ENCODE measurements at regions not wholly inside any gene's neighbourhood (a gene's known extent, or its start where the extent isn't known, plus 50 kb on each side); places are given as distances from the start of the nearest gene placed in this dataset.

GRCh38 chr15:96756656-96757055 is 426.2 kb downstream of the NR2F2 start:
- no peak for DNase-seq

- no peak for DNase-seq
These were observed 432.1 kb downstream of the NR2F2 start for GRCh38 chr15:96762566-96762965.

GRCh38 chr15:96764501-96764900 is 434.0 kb downstream of the NR2F2 start:
- no peak for DNase-seq

GRCh38 chr15:96764946-96765345 is 434.4 kb downstream of the NR2F2 start:
- no peak for DNase-seq

- DNase-seq = no peak
These were observed 435.9 kb downstream of the NR2F2 start for GRCh38 chr15:96766366-96766765.

- no peak for DNase-seq
These were observed 437.4 kb downstream of the NR2F2 start for GRCh38 chr15:96767703-96768434.

- DNase-seq = no peak
These were observed 437.9 kb downstream of the NR2F2 start for GRCh38 chr15:96768435-96768789.

GRCh38 chr15:96771035-96771434 is 440.5 kb downstream of the NR2F2 start:
- DNase-seq = no peak

- no peak for DNase-seq
These were observed 443.7 kb downstream of the NR2F2 start for GRCh38 chr15:96774216-96774615.

GRCh38 chr15:96783746-96784145 is 453.2 kb downstream of the NR2F2 start:
- no peak for DNase-seq

GRCh38 chr15:96790004-96790403 is 459.5 kb downstream of the NR2F2 start:
- no peak for DNase-seq

- no peak for DNase-seq
These were observed 461.7 kb downstream of the NR2F2 start for GRCh38 chr15:96792216-96792615.

GRCh38 chr15:96796841-96797240 is 466.3 kb downstream of the NR2F2 start:
- no peak for DNase-seq

- no peak for DNase-seq
These were observed 471.2 kb downstream of the NR2F2 start for GRCh38 chr15:96801576-96802150.

GRCh38 chr15:96802611-96803255 is 472.2 kb downstream of the NR2F2 start:
- no peak for DNase-seq

GRCh38 chr15:96804754-96805153 is 474.3 kb downstream of the NR2F2 start:
- DNase-seq = no peak

GRCh38 chr15:96807361-96807760 is 476.9 kb downstream of the NR2F2 start:
- DNase-seq = no peak

GRCh38 chr15:96817900-96818299 is 487.4 kb downstream of the NR2F2 start:
- DNase-seq = no peak

GRCh38 chr15:96818861-96819260 is 488.4 kb downstream of the NR2F2 start:
- DNase-seq = no peak

GRCh38 chr15:96827981-96828380 is 497.5 kb downstream of the NR2F2 start:
- no peak for DNase-seq

- no peak for DNase-seq
These were observed 506.9 kb downstream of the NR2F2 start for GRCh38 chr15:96837241-96837970.

- no peak for DNase-seq
These were observed 507.6 kb downstream of the NR2F2 start for GRCh38 chr15:96838081-96838480.

- no peak for DNase-seq
These were observed 518.9 kb downstream of the NR2F2 start for GRCh38 chr15:96849271-96849900.
